Suprapubic skin (tissue), 4 donors: ENCODE measurements at regions not wholly inside any gene's neighbourhood (a gene's known extent, or its start where the extent isn't known, plus 50 kb on each side); places are given as distances from the start of the nearest gene placed in this dataset.

Experiments
- CTCF ChIP-seq, 2 donors: fragments of 200-600 bp in 1 of 2; fragments of 450-650 bp in 1 of 2; sonication (generic) in 1 of 2; IDR thresholded peaks; one replicate each; pipeline ENCODE4 v1.5.1; 2016 to 2019; ENCODE audit warnings: antibody characterized with exemption in 2 of 2, mild to moderate bottlenecking in 1 of 2, moderate library complexity in 1 of 2
- POLR2A ChIP-seq, 2 donors: fragments of 450-650 bp; IDR thresholded peaks; one replicate each; pipeline ENCODE4 v1.6.1; 2017; ENCODE audit warnings: antibody characterized with exemption in 2 of 2, mild to moderate bottlenecking in 2 of 2, moderate library complexity in 2 of 2
- POLR2AphosphoS5 ChIP-seq, 3 donors: sonication (generic); formaldehyde crosslinking; IDR thresholded peaks; one replicate each; pipeline ENCODE4 v1.6.1; 2017; ENCODE audit warnings: antibody characterized with exemption in 3 of 3

GRCh38 chr1:229886636-229887035 is 180.4 kb upstream of the GALNT2 start:
- TF ChIP-seq POLR2A (IDR thresholded peaks at IDR 0.05) (no peak), POLR2AphosphoS5 (IDR thresholded peaks at IDR 0.05) (no peak), CTCF (IDR thresholded peaks at IDR 0.05) (no peak)
